Astrocyte (in vitro differentiated cells and primary cell): ENCODE measurements at regions not wholly inside any gene's neighbourhood (a gene's known extent, or its start where the extent isn't known, plus 50 kb on each side); places are given as distances from the start of the nearest gene placed in this dataset.

Experiments
- EZH2 ChIP-seq: IDR thresholded peaks from 2 replicates; pipeline ENCODE4 v1.6.1; 2012; ENCODE audit warnings: mild to moderate bottlenecking, low read length, inconsistent platforms; ENCODE audit not compliant: insufficient read depth
- TF ChIP-seq, protein P1 (sequence below): IDR thresholded peaks from 2 replicates; pipeline ENCODE4 v1.5.1; 2011; ENCODE audit warnings: low read depth, mild to moderate bottlenecking, inconsistent platforms, low read length, moderate library complexity; ENCODE audit not compliant: insufficient read depth

DNA sequence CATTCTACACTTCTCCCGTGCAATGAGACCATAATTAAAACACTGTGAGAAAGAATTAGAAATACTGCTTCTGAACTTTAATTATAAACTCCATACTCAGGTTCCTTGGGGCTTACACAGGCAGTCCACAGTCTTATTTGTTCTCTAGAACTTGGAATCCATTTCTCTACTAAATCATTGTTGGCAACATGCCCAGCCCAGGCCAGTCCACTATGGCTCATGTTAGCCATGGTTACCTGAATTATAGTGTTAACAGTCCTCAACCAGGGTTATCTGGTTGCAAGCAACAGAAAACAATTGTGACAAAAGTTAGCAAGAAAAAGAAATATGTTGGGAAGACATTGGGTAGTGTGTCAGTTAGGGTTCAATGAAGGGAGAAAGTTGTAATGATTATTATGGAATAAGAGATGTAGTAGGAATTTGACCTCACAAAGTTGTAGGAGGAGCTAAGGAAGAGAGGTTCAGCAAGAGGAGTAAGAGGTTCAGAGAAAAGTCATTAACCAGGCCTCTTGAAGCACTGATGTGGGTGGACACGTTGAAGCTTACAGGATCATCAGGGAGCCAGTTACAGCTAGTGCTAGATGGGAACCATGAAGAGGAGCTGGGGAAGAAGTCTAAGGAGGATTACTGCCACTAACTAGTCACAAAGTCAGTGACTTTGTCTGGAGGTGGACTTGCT is 120.2 kb upstream of the ADRA1D start:
- TF ChIP-seq, protein P1, sequence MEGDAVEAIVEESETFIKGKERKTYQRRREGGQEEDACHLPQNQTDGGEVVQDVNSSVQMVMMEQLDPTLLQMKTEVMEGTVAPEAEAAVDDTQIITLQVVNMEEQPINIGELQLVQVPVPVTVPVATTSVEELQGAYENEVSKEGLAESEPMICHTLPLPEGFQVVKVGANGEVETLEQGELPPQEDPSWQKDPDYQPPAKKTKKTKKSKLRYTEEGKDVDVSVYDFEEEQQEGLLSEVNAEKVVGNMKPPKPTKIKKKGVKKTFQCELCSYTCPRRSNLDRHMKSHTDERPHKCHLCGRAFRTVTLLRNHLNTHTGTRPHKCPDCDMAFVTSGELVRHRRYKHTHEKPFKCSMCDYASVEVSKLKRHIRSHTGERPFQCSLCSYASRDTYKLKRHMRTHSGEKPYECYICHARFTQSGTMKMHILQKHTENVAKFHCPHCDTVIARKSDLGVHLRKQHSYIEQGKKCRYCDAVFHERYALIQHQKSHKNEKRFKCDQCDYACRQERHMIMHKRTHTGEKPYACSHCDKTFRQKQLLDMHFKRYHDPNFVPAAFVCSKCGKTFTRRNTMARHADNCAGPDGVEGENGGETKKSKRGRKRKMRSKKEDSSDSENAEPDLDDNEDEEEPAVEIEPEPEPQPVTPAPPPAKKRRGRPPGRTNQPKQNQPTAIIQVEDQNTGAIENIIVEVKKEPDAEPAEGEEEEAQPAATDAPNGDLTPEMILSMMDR = no peak
- no peak for TF ChIP-seq EZH2
